ENCODE measurements at regions not wholly inside any gene's neighbourhood (a gene's known extent, or its start where the extent isn't known, plus 50 kb on each side); places are given as distances from the start of the nearest gene placed in this dataset.

GRCh38 chr13:104577071-104577815, 1511.0 kb upstream of the SLC10A2 start:
- Histone ChIP-seq H3K36me3 (ENCODE audit: control insufficient read depth, insufficient read depth, low read length) (no peaks in the 10 kb centered on the region), H3K27me3 (replicated peaks; ENCODE audit: control insufficient read depth, insufficient read depth, low read length) (no peaks in the 10 kb centered on the region), H3K4me3 (replicated peaks; ENCODE audit: low read depth, low read length) (no peak overlapping the region)
- no peak for TF ChIP-seq CTCF (IDR thresholded peaks at IDR 0.05; ENCODE audit: insufficient read depth, low read length, poor library complexity, severe bottlenecking)
- DNase-seq (ENCODE audit: extremely low read depth, insufficient read length), result no peak

GRCh38 chr13:104571893-104572229, 1505.6 kb upstream of the SLC10A2 start:
- Histone ChIP-seq H3K4me3 (replicated peaks; ENCODE audit: low read depth, low read length) (no peak overlapping the region), H3K27me3 (replicated peaks; ENCODE audit: control insufficient read depth, insufficient read depth, low read length) (no peaks in the 10 kb centered on the region), H3K36me3 (ENCODE audit: control insufficient read depth, insufficient read depth, low read length) (no peaks in the 10 kb centered on the region)
- TF ChIP-seq CTCF (IDR thresholded peaks at IDR 0.05; ENCODE audit: insufficient read depth, low read length, poor library complexity, severe bottlenecking), result no peak
- no peak for DNase-seq (ENCODE audit: extremely low read depth, insufficient read length)

- no peaks in the 10 kb centered on the region for H3K27me3 ChIP-seq (replicated peaks; ENCODE audit: control insufficient read depth, insufficient read depth, low read length)
- H3K36me3 ChIP-seq (ENCODE audit: control insufficient read depth, insufficient read depth, low read length), result no peaks in the 10 kb centered on the region
- H3K4me3 ChIP-seq (replicated peaks; ENCODE audit: low read depth, low read length), result no peak overlapping the region
- DNase-seq (ENCODE audit: extremely low read depth, insufficient read length), result no peak
- TF ChIP-seq CTCF (IDR thresholded peaks at IDR 0.05; ENCODE audit: insufficient read depth, low read length, poor library complexity, severe bottlenecking), result peak; percentile 26
Measured at GRCh38 chr13:104571161-104571892, 1505.1 kb upstream of the SLC10A2 start.

GRCh38 chr13:104567114-104567513, 1500.9 kb upstream of the SLC10A2 start:
- DNase-seq (ENCODE audit: extremely low read depth, insufficient read length), result no peak
- no peak for TF ChIP-seq CTCF (IDR thresholded peaks at IDR 0.05; ENCODE audit: insufficient read depth, low read length, poor library complexity, severe bottlenecking)
- H3K4me3 ChIP-seq (replicated peaks; ENCODE audit: low read depth, low read length), result no peak overlapping the region
- no peaks in the 10 kb centered on the region for H3K36me3 ChIP-seq (ENCODE audit: control insufficient read depth, insufficient read depth, low read length)
- no peaks in the 10 kb centered on the region for H3K27me3 ChIP-seq (replicated peaks; ENCODE audit: control insufficient read depth, insufficient read depth, low read length)

- H3K36me3 ChIP-seq (ENCODE audit: control insufficient read depth, insufficient read depth, low read length), result no peaks in the 10 kb centered on the region
- no peak for DNase-seq (ENCODE audit: extremely low read depth, insufficient read length)
- no peak overlapping the region for H3K4me3 ChIP-seq (replicated peaks; ENCODE audit: low read depth, low read length)
- TF ChIP-seq CTCF (IDR thresholded peaks at IDR 0.05; ENCODE audit: insufficient read depth, low read length, poor library complexity, severe bottlenecking), result no peak
- no peaks in the 10 kb centered on the region for H3K27me3 ChIP-seq (replicated peaks; ENCODE audit: control insufficient read depth, insufficient read depth, low read length)
Measured at GRCh38 chr13:104565888-104566287, 1499.7 kb upstream of the SLC10A2 start.
